ENCODE measurements at regions not wholly inside any gene's neighbourhood (a gene's known extent, or its start where the extent isn't known, plus 50 kb on each side); places are given as distances from the start of the nearest gene placed in this dataset.

GRCh38 chr5:124172389-124173003 lies 573.9 kb downstream of the ZNF608 start:
- no peak for TF ChIP-seq TEAD4 (IDR thresholded peaks at IDR 0.05; ENCODE audit: borderline replicate concordance, insufficient read depth)
- TF ChIP-seq CTCF (IDR thresholded peaks at IDR 0.05) = no peak
- TF ChIP-seq MXI1 (IDR thresholded peaks at IDR 0.05; ENCODE audit: low read depth, low read length) = no peak
- TF ChIP-seq JUND (IDR thresholded peaks at IDR 0.05) = no peak
- no peak for TF ChIP-seq EP300 (IDR thresholded peaks at IDR 0.05; ENCODE audit: borderline replicate concordance in 1 of 2, low read depth in 1 of 2, low read length in 1 of 2)
- TF ChIP-seq POLR2AphosphoS5 (IDR thresholded peaks at IDR 0.05; ENCODE audit: low read depth, low read length) = no peak

Data from SK-N-SH (cell line).